Uterus (tissue), 3 donors: ENCODE measurements at regions not wholly inside any gene's neighbourhood (a gene's known extent, or its start where the extent isn't known, plus 50 kb on each side); places are given as distances from the start of the nearest gene placed in this dataset.

Experiments used
- DNase-seq, 2 donors: peaks; one replicate each; pipeline ENCODE4 v3.0.0-alpha.2; 2019 to 2020
- H3K27ac ChIP-seq, 2 donors: fragments of 200-600 bp; sonication (generic); 1 replicate in 1 of 2; 2 replicates in 1 of 2; pipeline ENCODE4 v1.5.1; 2016 to 2018
- H3K27me3 ChIP-seq, 2 donors: fragments of 200-600 bp; sonication (generic); one replicate each; pipeline ENCODE4 v1.5.1; 2018 to 2019; ENCODE audit warnings: control low read depth in 1 of 2
- H3K36me3 ChIP-seq, 2 donors: fragments of 200-600 bp; sonication (generic); one replicate each; pipeline ENCODE4 v1.5.1; 2019; ENCODE audit warnings: control low read depth in 1 of 2
- H3K4me1 ChIP-seq, 2 donors: fragments of 200-600 bp; sonication (generic); one replicate each; pipeline ENCODE4 v1.5.1; 2018 to 2019; ENCODE audit warnings: control low read depth in 1 of 2
- H3K4me3 ChIP-seq, 2 donors: fragments of 200-600 bp; sonication (generic); 1 replicate in 1 of 2; 2 replicates in 1 of 2; pipeline ENCODE4 v1.5.1; 2018 to 2019; ENCODE audit warnings: mild to moderate bottlenecking in 1 of 2
- H3K9me3 ChIP-seq, 2 donors: fragments of 200-600 bp; sonication (generic); one replicate each; pipeline ENCODE4 v1.5.1; 2019; ENCODE audit warnings: control low read depth in 1 of 2
- POLR2A ChIP-seq, 2 donors: fragments of 450-650 bp; IDR thresholded peaks; one replicate each; pipeline ENCODE4 v1.6.1; 2016; ENCODE audit warnings: antibody characterized with exemption in 2 of 2, mild to moderate bottlenecking in 1 of 2, moderate library complexity in 1 of 2
- intact Hi-C: fragments of 100-400 bp; cut with DNase I; formaldehyde crosslinking; loops from one replicate; pipeline ENCODE4 v1.15.1; 2023; ENCODE audit warnings: low total_unique reads
- TF ChIP-seq, protein P1 (sequence below), 4 experiments: fragments of 200-600 bp in 2 of 4; fragments of 450-650 bp in 2 of 4; sonication (generic) in 2 of 4; IDR thresholded peaks; one replicate each; pipeline ENCODE4 v1.5.1; 2016 to 2019; ENCODE audit warnings: antibody characterized with exemption in 4 of 4, mild to moderate bottlenecking in 2 of 4, moderate library complexity in 1 of 4
- donor health status: DM: yes; HTN: yes; CAD: no.

DNA sequence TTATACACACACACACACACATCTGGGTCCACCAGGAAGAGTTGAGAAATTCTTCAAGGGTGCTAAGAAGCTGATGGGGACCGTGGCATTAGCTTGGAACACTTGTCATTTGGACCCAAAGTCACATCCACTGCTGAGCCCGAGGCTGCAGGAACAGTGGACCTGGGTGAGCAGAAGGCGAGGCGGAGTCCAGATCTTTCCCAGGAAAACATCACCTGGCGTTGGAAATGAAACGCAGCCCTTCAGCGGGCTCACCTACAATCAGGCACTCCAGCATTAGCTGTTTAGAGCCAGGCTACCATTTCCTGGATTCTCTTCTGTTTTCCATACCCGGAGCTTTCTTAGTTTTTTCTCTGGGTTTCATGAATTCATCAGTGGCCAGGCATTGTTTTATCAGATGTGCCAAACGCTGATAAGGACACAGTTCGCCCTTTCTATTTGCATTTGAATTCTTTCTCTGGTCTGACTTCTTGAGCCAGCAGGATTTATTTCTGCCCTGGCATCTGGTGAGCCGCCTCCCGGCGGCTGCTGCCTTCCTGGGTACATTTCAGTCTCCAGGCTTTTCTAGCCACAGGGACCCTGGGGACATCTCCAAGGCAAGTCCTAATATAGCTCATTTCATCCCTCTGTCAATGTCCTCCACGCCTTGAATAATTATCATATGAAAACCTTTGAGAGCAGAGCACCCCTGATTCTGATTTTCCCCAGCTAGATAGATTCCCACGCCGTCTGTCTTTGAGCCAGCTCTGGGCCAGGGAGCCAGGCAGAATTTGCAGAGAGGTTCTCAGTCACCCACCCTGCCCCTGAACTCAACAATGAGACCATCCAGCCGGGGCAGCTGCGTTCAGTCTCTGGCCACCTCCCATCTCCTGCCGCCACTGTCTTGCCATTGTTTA is 170.9 kb downstream of the TTLL2 start:
- Histone ChIP-seq H3K27me3 (no peaks in the 10 kb centered on the region), H3K9me3 (no peaks in the 10 kb centered on the region), H3K36me3 (no peaks in the 10 kb centered on the region), H3K27ac (no peak overlapping the region), H3K4me1 (no peaks in the 10 kb centered on the region), H3K4me3 (no peak overlapping the region)
- intact Hi-C loops: no loop called here
- no peak for DNase-seq
- TF ChIP-seq, protein P1, sequence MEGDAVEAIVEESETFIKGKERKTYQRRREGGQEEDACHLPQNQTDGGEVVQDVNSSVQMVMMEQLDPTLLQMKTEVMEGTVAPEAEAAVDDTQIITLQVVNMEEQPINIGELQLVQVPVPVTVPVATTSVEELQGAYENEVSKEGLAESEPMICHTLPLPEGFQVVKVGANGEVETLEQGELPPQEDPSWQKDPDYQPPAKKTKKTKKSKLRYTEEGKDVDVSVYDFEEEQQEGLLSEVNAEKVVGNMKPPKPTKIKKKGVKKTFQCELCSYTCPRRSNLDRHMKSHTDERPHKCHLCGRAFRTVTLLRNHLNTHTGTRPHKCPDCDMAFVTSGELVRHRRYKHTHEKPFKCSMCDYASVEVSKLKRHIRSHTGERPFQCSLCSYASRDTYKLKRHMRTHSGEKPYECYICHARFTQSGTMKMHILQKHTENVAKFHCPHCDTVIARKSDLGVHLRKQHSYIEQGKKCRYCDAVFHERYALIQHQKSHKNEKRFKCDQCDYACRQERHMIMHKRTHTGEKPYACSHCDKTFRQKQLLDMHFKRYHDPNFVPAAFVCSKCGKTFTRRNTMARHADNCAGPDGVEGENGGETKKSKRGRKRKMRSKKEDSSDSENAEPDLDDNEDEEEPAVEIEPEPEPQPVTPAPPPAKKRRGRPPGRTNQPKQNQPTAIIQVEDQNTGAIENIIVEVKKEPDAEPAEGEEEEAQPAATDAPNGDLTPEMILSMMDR (IDR thresholded peaks at IDR 0.05): no peak
- no peak for TF ChIP-seq POLR2A (IDR thresholded peaks at IDR 0.05)

DNA sequence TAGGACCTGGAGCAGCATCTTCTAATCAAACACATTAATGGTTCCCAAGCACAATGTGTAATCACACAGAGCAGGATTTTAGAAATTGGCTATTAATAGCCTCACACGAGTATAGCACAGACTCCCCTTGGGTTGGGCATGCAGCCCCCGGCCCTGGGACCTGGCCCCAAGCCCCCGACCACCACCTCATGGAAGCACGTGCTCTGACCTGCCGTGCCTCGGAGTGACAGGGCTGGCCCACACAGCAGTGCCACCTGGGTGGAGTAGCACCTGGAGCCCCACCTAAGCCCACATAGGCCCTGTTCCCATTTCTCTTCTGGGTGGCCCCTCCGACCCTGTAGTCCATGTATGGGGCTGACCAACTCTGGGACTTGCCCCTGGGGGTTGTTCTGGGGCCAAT is 171.8 kb downstream of the TTLL2 start:
- DNase-seq: no peak
- intact Hi-C loops: no loop called here
- Histone ChIP-seq H3K4me3 (no peak overlapping the region), H3K27me3 (no peaks in the 10 kb centered on the region), H3K27ac (no peak overlapping the region), H3K4me1 (no peaks in the 10 kb centered on the region), H3K9me3 (no peaks in the 10 kb centered on the region), H3K36me3 (no peaks in the 10 kb centered on the region)
- TF ChIP-seq, protein P1 (IDR thresholded peaks at IDR 0.05): no peak
- TF ChIP-seq POLR2A (IDR thresholded peaks at IDR 0.05): no peak

DNA sequence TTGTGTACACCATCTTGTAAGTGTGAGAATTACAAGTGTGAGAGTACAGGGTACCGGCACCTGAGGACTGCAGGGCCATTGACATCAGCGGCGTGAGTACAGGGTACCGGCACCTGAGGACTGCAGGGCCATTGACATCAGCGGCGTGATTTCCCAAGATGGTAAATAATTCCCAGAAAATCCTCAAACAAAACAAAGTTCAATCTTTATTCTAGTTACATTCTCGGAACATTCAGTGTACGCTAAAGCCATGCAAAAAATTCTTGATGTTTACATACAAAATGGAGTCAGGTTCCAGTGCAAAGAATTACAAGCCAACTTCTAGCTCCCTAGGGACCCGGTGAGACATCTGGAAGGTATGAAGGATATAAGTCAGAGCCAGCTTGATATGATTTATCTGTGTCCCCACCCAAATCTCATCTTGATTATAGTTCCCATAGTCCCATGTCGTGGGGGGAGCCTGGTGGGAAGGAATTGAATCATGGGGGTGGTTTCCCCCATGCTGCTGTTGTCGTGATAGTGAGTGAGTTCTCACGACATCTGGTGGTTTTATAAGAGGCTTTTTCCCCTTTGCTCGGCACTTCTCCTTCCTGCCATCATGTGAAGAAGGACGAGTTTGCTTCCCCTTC is 172.7 kb downstream of the TTLL2 start:
- Histone ChIP-seq H3K36me3 (no peaks in the 10 kb centered on the region), H3K9me3 (no peaks in the 10 kb centered on the region), H3K27me3 (no peaks in the 10 kb centered on the region), H3K4me3 (no peak overlapping the region), H3K27ac (no peak overlapping the region), H3K4me1 (no peaks in the 10 kb centered on the region)
- intact Hi-C loops: no loop called here
- DNase-seq: no peak
- TF ChIP-seq, protein P1 (IDR thresholded peaks at IDR 0.05): no peak
- no peak for TF ChIP-seq POLR2A (IDR thresholded peaks at IDR 0.05)

DNA sequence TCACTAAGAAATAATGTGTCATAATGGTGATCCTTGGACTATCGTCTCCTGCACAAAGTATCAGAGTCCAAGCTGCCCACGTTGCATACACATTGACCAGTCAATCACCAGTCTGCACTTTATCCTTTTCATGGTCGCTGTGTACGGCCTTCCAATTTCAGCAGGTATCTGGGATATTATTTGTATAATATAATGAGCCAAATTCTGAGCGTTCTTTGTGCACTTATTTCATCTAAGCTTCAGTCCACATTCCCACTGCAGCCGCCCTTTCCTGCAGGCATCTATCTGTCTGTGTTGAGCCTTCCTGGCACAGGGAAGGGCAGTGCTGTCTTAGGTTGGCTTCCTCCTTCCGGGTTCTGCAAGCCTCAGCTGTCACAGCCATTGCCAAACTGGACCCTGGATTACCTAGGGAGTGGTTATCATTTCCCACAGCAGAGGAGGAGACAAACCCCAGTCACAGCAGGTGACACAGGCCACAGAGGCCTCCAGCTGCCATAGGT is 174.3 kb downstream of the TTLL2 start:
- Histone ChIP-seq H3K4me1 (no peaks in the 10 kb centered on the region), H3K27me3 (no peaks in the 10 kb centered on the region), H3K36me3 (no peaks in the 10 kb centered on the region), H3K9me3 (no peaks in the 10 kb centered on the region), H3K27ac (no peak overlapping the region), H3K4me3 (no peak overlapping the region)
- intact Hi-C loops: no loop called here
- DNase-seq: no peak
- TF ChIP-seq, protein P1 (IDR thresholded peaks at IDR 0.05): no peak

DNA sequence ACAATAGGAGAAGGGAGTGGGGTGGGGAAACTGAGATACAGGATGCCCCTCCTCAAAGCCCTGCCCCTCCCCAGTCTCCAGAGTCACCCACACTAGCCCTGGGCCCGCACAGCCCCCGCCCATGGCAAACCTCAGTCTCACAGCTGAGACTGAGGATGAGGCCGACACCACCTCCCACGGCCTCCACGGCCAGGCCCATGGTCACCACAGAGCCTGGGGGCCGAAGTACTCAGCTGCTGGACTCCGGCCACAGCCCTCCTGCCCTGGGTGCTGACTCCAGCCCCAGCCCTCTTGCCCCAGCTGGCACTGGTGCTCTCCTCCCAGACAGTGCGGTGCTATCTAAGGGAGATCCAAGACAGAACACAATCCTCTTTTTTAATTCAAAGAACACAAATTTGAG is 176.1 kb downstream of the TTLL2 start:
- Histone ChIP-seq H3K27ac (no peak overlapping the region), H3K27me3 (no peaks in the 10 kb centered on the region), H3K4me3 (no peak overlapping the region), H3K4me1 (no peaks in the 10 kb centered on the region), H3K9me3 (no peaks in the 10 kb centered on the region), H3K36me3 (no peaks in the 10 kb centered on the region)
- no peak for DNase-seq
- intact Hi-C loops: no loop called here
- TF ChIP-seq, protein P1 (IDR thresholded peaks at IDR 0.05): no peak
- no peak for TF ChIP-seq POLR2A (IDR thresholded peaks at IDR 0.05)
